ENCODE measurements at regions not wholly inside any gene's neighbourhood (a gene's known extent, or its start where the extent isn't known, plus 50 kb on each side); places are given as distances from the start of the nearest gene placed in this dataset.

GRCh38 chr2:223418604-223419199, 183.5 kb downstream of the SCG2 start:
- Mint-ChIP-seq H3K4me1 (no peaks in the 10 kb centered on the region), H3K27ac (no peak overlapping the region), H3K9me3 (peaks cover 0 to 11% (median 2%) of the 10 kb centered on the region in 7 donors), H3K36me3 (no peaks in the 10 kb centered on the region), H3K27me3 (ENCODE audit: low read depth in 3 of 3) (peaks cover 0 to 3% (median 2%) of the 10 kb centered on the region in 3 donors), H3K4me3 (no peak overlapping the region)
- Histone ChIP-seq H3K27ac (ENCODE audit: low read depth in 1 of 2, low read length in 2 of 2) (no peak overlapping the region), H3K79me2 (ENCODE audit: insufficient read depth, low read length) (no peaks in the 10 kb centered on the region), H3K9ac (ENCODE audit: insufficient read depth, low read length, poor library complexity, severe bottlenecking) (no peak overlapping the region), H3K9me3 (replicated peaks in 1 of 2; ENCODE audit: control insufficient read depth in 1 of 2, insufficient read depth in 1 of 2, low read length in 2 of 2) (no peaks in the 10 kb centered on the region), H2AFZ (ENCODE audit: insufficient read depth, low read depth, low read length, poor library complexity, severe bottlenecking) (no peak overlapping the region), H3K4me1 (ENCODE audit: control insufficient read depth in 1 of 2, insufficient read depth in 2 of 2, low read length in 2 of 2) (no peaks in the 10 kb centered on the region), H3K4me2 (replicated peaks; ENCODE audit: extremely low read depth, low read length, poor library complexity, severe bottlenecking) (no peak overlapping the region), H3K27me3 (ENCODE audit: control insufficient read depth in 2 of 2, insufficient read depth in 2 of 2, low read length in 2 of 2) (no peaks in the 10 kb centered on the region), H4K20me1 (ENCODE audit: insufficient read depth, low read length) (no peaks in the 10 kb centered on the region), H3K36me3 (replicated peaks in 1 of 2; ENCODE audit: control insufficient read depth in 1 of 2, insufficient read depth in 2 of 2, low read length in 2 of 2) (no peaks in the 10 kb centered on the region), H3K4me3 (replicated peaks in 1 of 3; ENCODE audit: low read depth in 2 of 3, low read length in 3 of 3) (no peak overlapping the region)
- no peak for DNase-seq
- intact Hi-C loops (cut with micrococcal nuclease) = no loop called here
- no peak for TF ChIP-seq CTCF (IDR thresholded peaks at IDR 0.05)
- no CpG with 5 or more reads among the region's 1 CpG for WGBS (ENCODE audit: insufficient coverage)

DNA sequence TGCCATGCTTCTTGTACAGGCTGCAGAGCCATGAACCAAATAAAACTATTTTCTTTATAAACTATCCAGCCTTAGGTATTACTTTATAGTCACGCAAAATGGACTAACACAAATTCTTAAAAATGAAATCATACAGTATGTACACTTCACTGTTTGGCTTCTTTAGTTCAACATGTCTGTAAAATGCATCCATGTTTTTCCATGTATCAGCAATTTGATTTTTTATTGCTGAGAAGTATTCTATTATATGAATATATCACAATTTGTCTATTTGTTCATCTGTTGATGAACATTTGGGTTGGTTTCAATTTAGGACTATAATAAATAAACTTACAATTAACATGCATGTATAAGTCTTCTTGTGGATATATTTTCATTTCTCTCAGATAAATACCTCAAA, 182.1 kb downstream of the SCG2 start:
- intact Hi-C loops (cut with micrococcal nuclease) = no loop called here
- peaks cover 0 to 2% (median 0%) of the 10 kb centered on the region in 3 donors for H3K27me3 Mint-ChIP-seq (ENCODE audit: low read depth in 3 of 3)

More for the DNA sequence above, 182.1 kb downstream of the SCG2 start:
- Mint-ChIP-seq H3K4me1 (no peaks in the 10 kb centered on the region), H3K4me3 (no peak overlapping the region), H3K36me3 (no peaks in the 10 kb centered on the region), H3K27ac (no peak overlapping the region), H3K9me3 (peaks cover 0 to 8% (median 2%) of the 10 kb centered on the region in 7 donors)
- H3K27me3 ChIP-seq (ENCODE audit: control insufficient read depth in 2 of 2, insufficient read depth in 2 of 2, low read length in 2 of 2) = no peaks in the 10 kb centered on the region
- DNase-seq = no peak
- no peak overlapping the region for H3K4me3 ChIP-seq (replicated peaks in 1 of 3; ENCODE audit: low read depth in 2 of 3, low read length in 3 of 3)
- no peaks in the 10 kb centered on the region for H3K9me3 ChIP-seq (replicated peaks in 1 of 2; ENCODE audit: control insufficient read depth in 1 of 2, insufficient read depth in 1 of 2, low read length in 2 of 2)
- H3K9ac ChIP-seq (ENCODE audit: insufficient read depth, low read length, poor library complexity, severe bottlenecking) = no peak overlapping the region
- H3K79me2 ChIP-seq (ENCODE audit: insufficient read depth, low read length) = no peaks in the 10 kb centered on the region
- H3K36me3 ChIP-seq (replicated peaks in 1 of 2; ENCODE audit: control insufficient read depth in 1 of 2, insufficient read depth in 2 of 2, low read length in 2 of 2) = no peaks in the 10 kb centered on the region
- no peak overlapping the region for H2AFZ ChIP-seq (ENCODE audit: insufficient read depth, low read depth, low read length, poor library complexity, severe bottlenecking)
- no peaks in the 10 kb centered on the region for H3K4me1 ChIP-seq (ENCODE audit: control insufficient read depth in 1 of 2, insufficient read depth in 2 of 2, low read length in 2 of 2)
- TF ChIP-seq CTCF (IDR thresholded peaks at IDR 0.05) = no peak
- 100% methylated on average over 1 of the region's 1 CpG for WGBS (ENCODE audit: insufficient coverage)
- H3K4me2 ChIP-seq (replicated peaks; ENCODE audit: extremely low read depth, low read length, poor library complexity, severe bottlenecking) = no peak overlapping the region
- H4K20me1 ChIP-seq (ENCODE audit: insufficient read depth, low read length) = no peaks in the 10 kb centered on the region
- H3K27ac ChIP-seq (ENCODE audit: low read depth in 1 of 2, low read length in 2 of 2) = no peak overlapping the region
